WTC11 (cell line): ENCODE measurements at regions not wholly inside any gene's neighbourhood (a gene's known extent, or its start where the extent isn't known, plus 50 kb on each side); places are given as distances from the start of the nearest gene placed in this dataset.

Experiments used
- ATAC-seq: fragments of 200-7000 bp; cut with Tn5 transposase; 2 replicates; pipeline ENCODE4 v1.10.0; 2021; ENCODE audit warnings: mild to moderate bottlenecking, moderate library complexity
- CTCF ChIA-PET: fragments of 300-600 bp; sonication (Branson Sonifier 250); formaldehyde crosslinking; loops from one replicate; lab custom pipeline; 2021; ENCODE audit warnings: antibody characterized with exemption; lab: Charles Lee
- POLR2A ChIA-PET: fragments of 350-600 bp; sonication (Branson Sonifier 250); formaldehyde crosslinking; loops from one replicate; lab custom pipeline; 2021; ENCODE audit warnings: antibody characterized with exemption; lab: Charles Lee
- DNase-seq: peaks from one replicate; pipeline ENCODE4 v3.0.0; 2021; ENCODE audit warnings: low spot score
- H3K27ac Mint-ChIP-seq: 2 replicates; pipeline ENCODE4 v1.8.0; 2021; ENCODE audit warnings: mixed read lengths
- H3K27me3 Mint-ChIP-seq: 2 replicates; pipeline ENCODE4 v1.8.0; 2021; ENCODE audit warnings: low read depth, mild to moderate bottlenecking, moderate library complexity, mixed read lengths
- H3K36me3 Mint-ChIP-seq: 2 replicates; pipeline ENCODE4 v1.8.0; 2021; ENCODE audit warnings: mixed read lengths
- H3K4me1 Mint-ChIP-seq: 2 replicates; pipeline ENCODE4 v1.8.0; 2022; ENCODE audit warnings: mixed read lengths
- H3K4me3 Mint-ChIP-seq: 2 replicates; pipeline ENCODE4 v1.8.0; 2021; ENCODE audit warnings: mild to moderate bottlenecking, moderate library complexity, mixed read lengths
- H3K9me3 Mint-ChIP-seq: 2 replicates; pipeline ENCODE4 v1.8.0; 2021; ENCODE audit warnings: mixed read lengths
- CBFB ChIP-seq: sonication (generic); formaldehyde crosslinking; IDR thresholded peaks from 2 replicates; pipeline ENCODE4 v1.8.1; 2022; ENCODE audit warnings: mild to moderate bottlenecking, low read depth, missing genetic modification reagents
- E2F1 ChIP-seq: sonication (generic); formaldehyde crosslinking; IDR thresholded peaks from 2 replicates; pipeline ENCODE4 v1.8.0; 2022; ENCODE audit warnings: mild to moderate bottlenecking, missing genetic modification reagents
- EMX1 ChIP-seq: fragments of 250-450 bp; sonication (Bioruptor Pico); IDR thresholded peaks from 2 replicates; pipeline ENCODE4 v1.8.0; 2021; ENCODE audit warnings: mild to moderate bottlenecking
- ETV6 ChIP-seq: sonication (generic); formaldehyde crosslinking; IDR thresholded peaks from 2 replicates; pipeline ENCODE4 v1.8.1; 2022; ENCODE audit warnings: mild to moderate bottlenecking, missing genetic modification reagents
- FOXP1 ChIP-seq: sonication (generic); formaldehyde crosslinking; IDR thresholded peaks from 2 replicates; pipeline ENCODE4 v1.8.0; 2022; ENCODE audit warnings: missing genetic modification reagents, mild to moderate bottlenecking, moderate library complexity, borderline replicate concordance
- GABPB1 ChIP-seq: sonication (generic); formaldehyde crosslinking; IDR thresholded peaks from 2 replicates; pipeline ENCODE4 v1.8.1; 2023; ENCODE audit warnings: mild to moderate bottlenecking, missing genetic modification reagents
- HMGA2 ChIP-seq: fragments of 250-450 bp; sonication (Bioruptor Pico); IDR thresholded peaks from 2 replicates; pipeline ENCODE4 v1.4.0; 2021; ENCODE audit warnings: mild to moderate bottlenecking, moderate library complexity
- IRF2 ChIP-seq: sonication (generic); formaldehyde crosslinking; IDR thresholded peaks from 2 replicates; pipeline ENCODE4 v1.8.0; 2022; ENCODE audit warnings: low read depth, missing genetic modification reagents, borderline replicate concordance
- MAX ChIP-seq: sonication (generic); formaldehyde crosslinking; IDR thresholded peaks from 2 replicates; pipeline ENCODE4 v1.8.0; 2022; ENCODE audit warnings: mild to moderate bottlenecking, missing genetic modification reagents
- MYBL2 ChIP-seq: sonication (generic); formaldehyde crosslinking; IDR thresholded peaks from 2 replicates; pipeline ENCODE4 v1.8.1; 2023; ENCODE audit warnings: mild to moderate bottlenecking, moderate library complexity, missing genetic modification reagents
- NFE2L1 ChIP-seq: sonication (generic); formaldehyde crosslinking; IDR thresholded peaks from 2 replicates; pipeline ENCODE4 v1.8.1; 2023; ENCODE audit warnings: missing genetic modification reagents
- NR3C1 ChIP-seq: sonication (generic); formaldehyde crosslinking; conservative IDR thresholded peaks from 2 replicates; pipeline ENCODE4 v1.8.1; 2023; ENCODE audit warnings: low read depth, mild to moderate bottlenecking, missing genetic modification reagents
- SP1 ChIP-seq: sonication (generic); formaldehyde crosslinking; conservative IDR thresholded peaks from 2 replicates; pipeline ENCODE4 v1.8.1; 2022; ENCODE audit warnings: missing genetic modification reagents
- TCF7 ChIP-seq: sonication (generic); formaldehyde crosslinking; IDR thresholded peaks from 2 replicates; pipeline ENCODE4 v1.8.0; 2022; ENCODE audit warnings: mild to moderate bottlenecking, low read depth, missing genetic modification reagents, moderate library complexity
- TP53 ChIP-seq: sonication (generic); formaldehyde crosslinking; IDR thresholded peaks from 2 replicates; pipeline ENCODE4 v1.8.1; 2023; ENCODE audit warnings: mild to moderate bottlenecking, missing genetic modification reagents
- USF1 ChIP-seq: sonication (generic); formaldehyde crosslinking; IDR thresholded peaks from 2 replicates; pipeline ENCODE4 v1.8.0; 2022; ENCODE audit warnings: mild to moderate bottlenecking, missing genetic modification reagents
- ZNF121 ChIP-seq: sonication (generic); formaldehyde crosslinking; IDR thresholded peaks from 2 replicates; pipeline ENCODE4 v1.8.0; 2023; ENCODE audit warnings: missing genetic modification reagents
- ZNF138 ChIP-seq: sonication (generic); formaldehyde crosslinking; conservative IDR thresholded peaks from 2 replicates; pipeline ENCODE4 v1.8.1; 2022; ENCODE audit warnings: mild to moderate bottlenecking, moderate library complexity, missing genetic modification reagents
- ZNF232 ChIP-seq: sonication (generic); formaldehyde crosslinking; IDR thresholded peaks from 2 replicates; pipeline ENCODE4 v1.8.0; 2022; ENCODE audit warnings: mild to moderate bottlenecking, missing genetic modification reagents
- ZNF263 ChIP-seq: sonication (generic); formaldehyde crosslinking; IDR thresholded peaks from 2 replicates; pipeline ENCODE4 v1.8.1; 2022; ENCODE audit warnings: low read depth, mild to moderate bottlenecking, moderate library complexity, missing genetic modification reagents
- ZNF396 ChIP-seq: fragments of 250-450 bp; sonication (Bioruptor Pico); IDR thresholded peaks from 2 replicates; pipeline ENCODE4 v1.8.0; 2021; ENCODE audit warnings: mild to moderate bottlenecking, moderate library complexity, borderline replicate concordance
- ZNF423 ChIP-seq: fragments of 250-450 bp; sonication (Bioruptor Pico); IDR thresholded peaks from 2 replicates; pipeline ENCODE4 v2.1.2; 2022; ENCODE audit warnings: mild to moderate bottlenecking, moderate library complexity
- TF ChIP-seq, protein P1 (sequence below): sonication (generic); formaldehyde crosslinking; IDR thresholded peaks from 2 replicates; pipeline ENCODE4 v1.8.1; 2022; ENCODE audit warnings: low read depth, missing genetic modification reagents, borderline replicate concordance
- TF ChIP-seq, protein P2 (sequence below): fragments of 250-450 bp; sonication (Bioruptor Pico); IDR thresholded peaks from 2 replicates; pipeline ENCODE4 v1.9.0; 2021; ENCODE audit warnings: mild to moderate bottlenecking
- TF ChIP-seq, protein P3 (sequence below): sonication (generic); formaldehyde crosslinking; IDR thresholded peaks from 2 replicates; pipeline ENCODE4 v1.8.1; 2023; ENCODE audit warnings: mild to moderate bottlenecking, missing genetic modification reagents
- TF ChIP-seq, protein P4 (sequence below): sonication (generic); formaldehyde crosslinking; IDR thresholded peaks from 2 replicates; pipeline ENCODE4 v1.8.1; 2022; ENCODE audit warnings: mild to moderate bottlenecking, missing genetic modification reagents, moderate library complexity, borderline replicate concordance
- TF ChIP-seq, protein P5 (sequence below): sonication (generic); formaldehyde crosslinking; IDR thresholded peaks from 2 replicates; pipeline ENCODE4 v1.8.0; 2023; ENCODE audit warnings: missing genetic modification reagents

DNA sequence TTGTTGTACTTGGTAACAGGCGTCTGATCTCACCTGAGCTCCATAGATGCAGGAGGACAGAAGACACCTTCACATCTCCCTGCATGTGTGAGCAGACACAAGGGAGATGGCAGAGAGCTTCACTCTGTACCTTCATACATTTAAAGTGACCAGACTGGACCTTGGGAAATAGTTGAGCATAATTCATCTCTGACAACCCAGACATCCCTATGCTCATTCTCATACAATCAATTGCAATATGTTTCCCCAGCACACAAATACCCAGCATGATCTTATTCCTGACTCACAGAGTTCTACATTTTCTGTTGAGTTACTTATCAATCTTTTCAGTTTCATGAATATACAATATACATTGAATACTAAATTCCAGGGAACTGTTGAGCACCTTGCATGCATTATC, 488.2 kb upstream of the API5 start:
- no peaks in the 10 kb centered on the region for H3K9me3 Mint-ChIP-seq
- DNase-seq (no peak), ATAC-seq (no peak)
- no peaks in the 10 kb centered on the region; the same call in 1 of the 2 replicates for H3K27me3 Mint-ChIP-seq
- no peaks in the 10 kb centered on the region for H3K36me3 Mint-ChIP-seq
- CTCF ChIA-PET, result no interaction called here
- no peak overlapping the region for H3K4me3 Mint-ChIP-seq
- no peak overlapping the region for H3K27ac Mint-ChIP-seq
- POLR2A ChIA-PET, result no interaction called here
- H3K4me1 Mint-ChIP-seq, result peaks cover 19% of the 10 kb centered on the region
- TF ChIP-seq, protein P1, sequence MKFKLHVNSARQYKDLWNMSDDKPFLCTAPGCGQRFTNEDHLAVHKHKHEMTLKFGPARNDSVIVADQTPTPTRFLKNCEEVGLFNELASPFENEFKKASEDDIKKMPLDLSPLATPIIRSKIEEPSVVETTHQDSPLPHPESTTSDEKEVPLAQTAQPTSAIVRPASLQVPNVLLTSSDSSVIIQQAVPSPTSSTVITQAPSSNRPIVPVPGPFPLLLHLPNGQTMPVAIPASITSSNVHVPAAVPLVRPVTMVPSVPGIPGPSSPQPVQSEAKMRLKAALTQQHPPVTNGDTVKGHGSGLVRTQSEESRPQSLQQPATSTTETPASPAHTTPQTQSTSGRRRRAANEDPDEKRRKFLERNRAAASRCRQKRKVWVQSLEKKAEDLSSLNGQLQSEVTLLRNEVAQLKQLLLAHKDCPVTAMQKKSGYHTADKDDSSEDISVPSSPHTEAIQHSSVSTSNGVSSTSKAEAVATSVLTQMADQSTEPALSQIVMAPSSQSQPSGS, result no peak
- no peak for TF ChIP-seq HMGA2 (CRISPR knock-in tag)
- no peak for TF ChIP-seq IRF2 (CRISPR knock-in tag)
- TF ChIP-seq SP1 (CRISPR knock-in tag), result no peak
- TF ChIP-seq GABPB1 (CRISPR knock-in tag), result no peak
- TF ChIP-seq, protein P2, sequence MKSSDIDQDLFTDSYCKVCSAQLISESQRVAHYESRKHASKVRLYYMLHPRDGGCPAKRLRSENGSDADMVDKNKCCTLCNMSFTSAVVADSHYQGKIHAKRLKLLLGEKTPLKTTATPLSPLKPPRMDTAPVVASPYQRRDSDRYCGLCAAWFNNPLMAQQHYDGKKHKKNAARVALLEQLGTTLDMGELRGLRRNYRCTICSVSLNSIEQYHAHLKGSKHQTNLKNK, result no peak
- TF ChIP-seq ZNF138 (CRISPR knock-in tag), result no peak
- no peak for TF ChIP-seq E2F1 (CRISPR knock-in tag)
- TF ChIP-seq CBFB, result no peak
- TF ChIP-seq, protein P3, sequence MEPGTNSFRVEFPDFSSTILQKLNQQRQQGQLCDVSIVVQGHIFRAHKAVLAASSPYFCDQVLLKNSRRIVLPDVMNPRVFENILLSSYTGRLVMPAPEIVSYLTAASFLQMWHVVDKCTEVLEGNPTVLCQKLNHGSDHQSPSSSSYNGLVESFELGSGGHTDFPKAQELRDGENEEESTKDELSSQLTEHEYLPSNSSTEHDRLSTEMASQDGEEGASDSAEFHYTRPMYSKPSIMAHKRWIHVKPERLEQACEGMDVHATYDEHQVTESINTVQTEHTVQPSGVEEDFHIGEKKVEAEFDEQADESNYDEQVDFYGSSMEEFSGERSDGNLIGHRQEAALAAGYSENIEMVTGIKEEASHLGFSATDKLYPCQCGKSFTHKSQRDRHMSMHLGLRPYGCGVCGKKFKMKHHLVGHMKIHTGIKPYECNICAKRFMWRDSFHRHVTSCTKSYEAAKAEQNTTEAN (CRISPR knock-in tag), result no peak
- TF ChIP-seq NR3C1 (CRISPR knock-in tag), result no peak
- TF ChIP-seq, all 79 proteins: peak for 0

DNA sequence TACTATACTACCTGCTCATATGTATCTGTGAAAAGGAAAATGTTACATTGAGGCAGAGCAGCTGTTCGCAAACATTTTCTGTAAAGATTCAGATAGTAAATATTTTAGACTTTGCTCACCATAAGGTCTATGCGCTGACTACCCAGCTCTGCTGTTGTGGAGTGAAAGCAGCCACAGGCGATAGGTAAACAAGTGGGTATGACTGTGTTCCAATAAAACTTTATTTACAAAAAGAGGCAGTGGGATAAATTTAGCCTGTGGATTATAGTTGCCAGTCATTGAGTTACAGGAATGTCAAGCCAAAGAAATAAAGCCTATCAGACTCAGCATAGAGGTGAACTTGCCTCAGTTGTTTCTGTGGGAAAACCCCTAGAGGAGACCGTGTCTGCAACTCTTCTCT, 487.7 kb upstream of the API5 start:
- no peak for ATAC-seq
- POLR2A ChIA-PET, result no interaction called here
- TF ChIP-seq ETV6 (CRISPR knock-in tag) (no peak), NFE2L1 (CRISPR knock-in tag) (no peak), FOXP1 (no peak), MYBL2 (CRISPR knock-in tag) (no peak), MAX (CRISPR knock-in tag) (no peak)
- TF ChIP-seq, protein P4, sequence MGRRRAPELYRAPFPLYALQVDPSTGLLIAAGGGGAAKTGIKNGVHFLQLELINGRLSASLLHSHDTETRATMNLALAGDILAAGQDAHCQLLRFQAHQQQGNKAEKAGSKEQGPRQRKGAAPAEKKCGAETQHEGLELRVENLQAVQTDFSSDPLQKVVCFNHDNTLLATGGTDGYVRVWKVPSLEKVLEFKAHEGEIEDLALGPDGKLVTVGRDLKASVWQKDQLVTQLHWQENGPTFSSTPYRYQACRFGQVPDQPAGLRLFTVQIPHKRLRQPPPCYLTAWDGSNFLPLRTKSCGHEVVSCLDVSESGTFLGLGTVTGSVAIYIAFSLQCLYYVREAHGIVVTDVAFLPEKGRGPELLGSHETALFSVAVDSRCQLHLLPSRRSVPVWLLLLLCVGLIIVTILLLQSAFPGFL (CRISPR knock-in tag), result no peak
- CTCF ChIA-PET, result no interaction called here
- no peak for DNase-seq
- no peaks in the 10 kb centered on the region for H3K9me3 Mint-ChIP-seq
- H3K27ac Mint-ChIP-seq, result no peak overlapping the region
- no peaks in the 10 kb centered on the region for H3K36me3 Mint-ChIP-seq
- H3K4me1 Mint-ChIP-seq, result peaks cover 19% of the 10 kb centered on the region
- H3K27me3 Mint-ChIP-seq, result no peaks in the 10 kb centered on the region; the same call in 1 of the 2 replicates
- no peak overlapping the region for H3K4me3 Mint-ChIP-seq

GRCh38 chr11:42825598-42825997, 486.2 kb upstream of the API5 start:
- no peaks in the 10 kb centered on the region; the same call in 1 of the 2 replicates for H3K27me3 Mint-ChIP-seq
- no peak overlapping the region for H3K4me3 Mint-ChIP-seq
- H3K36me3 Mint-ChIP-seq, result no peaks in the 10 kb centered on the region
- no peaks in the 10 kb centered on the region for H3K9me3 Mint-ChIP-seq
- ATAC-seq, result no peak
- CTCF ChIA-PET, result no interaction called here
- peaks cover 19% of the 10 kb centered on the region for H3K4me1 Mint-ChIP-seq
- POLR2A ChIA-PET, result no interaction called here
- no peak for DNase-seq
- no peak overlapping the region for H3K27ac Mint-ChIP-seq
- no peak for TF ChIP-seq ZNF263 (CRISPR knock-in tag)
- TF ChIP-seq, protein P5, sequence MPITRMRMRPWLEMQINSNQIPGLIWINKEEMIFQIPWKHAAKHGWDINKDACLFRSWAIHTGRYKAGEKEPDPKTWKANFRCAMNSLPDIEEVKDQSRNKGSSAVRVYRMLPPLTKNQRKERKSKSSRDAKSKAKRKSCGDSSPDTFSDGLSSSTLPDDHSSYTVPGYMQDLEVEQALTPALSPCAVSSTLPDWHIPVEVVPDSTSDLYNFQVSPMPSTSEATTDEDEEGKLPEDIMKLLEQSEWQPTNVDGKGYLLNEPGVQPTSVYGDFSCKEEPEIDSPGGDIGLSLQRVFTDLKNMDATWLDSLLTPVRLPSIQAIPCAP (CRISPR knock-in tag), result no peak
- TF ChIP-seq USF1 (CRISPR knock-in tag), result no peak
- no peak for TF ChIP-seq ZNF121 (CRISPR knock-in tag)
- no peak for TF ChIP-seq MAX (CRISPR knock-in tag)
- TF ChIP-seq ZNF232 (CRISPR knock-in tag), result no peak
- TF ChIP-seq ZNF423 (CRISPR knock-in tag), result no peak
- no peak for TF ChIP-seq TP53
- no peak for TF ChIP-seq EMX1 (CRISPR knock-in tag)
- TF ChIP-seq TCF7 (CRISPR knock-in tag), result no peak
- TF ChIP-seq ZNF396 (CRISPR knock-in tag), result no peak
